Chondrocyte (in vitro differentiated cells): ENCODE measurements at regions not wholly inside any gene's neighbourhood (a gene's known extent, or its start where the extent isn't known, plus 50 kb on each side); places are given as distances from the start of the nearest gene placed in this dataset.
A peak's percentile ranks its signal among the peaks of the same experiment; 100 is the strongest.

Experiments used
- DNase-seq: peaks from one replicate; pipeline ENCODE4 v3.0.0; 2021; ENCODE audit warnings: mixed read lengths, low spot score
- H3K27ac Mint-ChIP-seq: one replicate; pipeline ENCODE4 v1.8.0; 2021; ENCODE audit warnings: mild to moderate bottlenecking, moderate library complexity, mixed read lengths; ENCODE audit not compliant: unreplicated experiment
- H3K27me3 Mint-ChIP-seq: 2 replicates; pipeline ENCODE4 v1.8.0; 2021; ENCODE audit warnings: low read depth, mixed read lengths
- H3K36me3 Mint-ChIP-seq: 2 replicates; pipeline ENCODE4 v1.8.0; 2021; ENCODE audit warnings: low read depth, mixed read lengths
- H3K4me1 Mint-ChIP-seq: 2 replicates; pipeline ENCODE4 v1.8.0; 2021; ENCODE audit warnings: low read depth, mild to moderate bottlenecking, mixed read lengths
- H3K4me3 Mint-ChIP-seq: one replicate; pipeline ENCODE4 v1.8.0; 2021; ENCODE audit warnings: mild to moderate bottlenecking, moderate library complexity, mixed read lengths; ENCODE audit not compliant: unreplicated experiment
- H3K9me3 Mint-ChIP-seq: 2 replicates; pipeline ENCODE4 v1.8.0; 2021; ENCODE audit warnings: low read depth, mixed read lengths
- CTCF ChIP-seq: fragments of 200-600 bp; sonication (generic); IDR thresholded peaks from 2 replicates; pipeline ENCODE4 v1.5.0; 2021; ENCODE audit warnings: antibody characterized with exemption, mild to moderate bottlenecking, moderate library complexity

- Mint-ChIP-seq H3K4me3 (no peak overlapping the region), H3K9me3 (no peaks in the 10 kb centered on the region), H3K27ac (peak overlapping the region; percentile 49), H3K36me3 (no peaks in the 10 kb centered on the region), H3K4me1 (peaks cover 42% of the 10 kb centered on the region), H3K27me3 (peaks cover 3% of the 10 kb centered on the region)
- TF ChIP-seq CTCF, result no peak
- DNase-seq, result no peak
These were observed 210.8 kb upstream of the GYPA start for GRCh38 chr4:144351306-144351705.

GRCh38 chr4:144353292-144353691 is 212.8 kb upstream of the GYPA start:
- Mint-ChIP-seq H3K4me1 (peaks cover 58% of the 10 kb centered on the region), H3K36me3 (no peaks in the 10 kb centered on the region), H3K27me3 (peaks cover 3% of the 10 kb centered on the region), H3K27ac (no peak overlapping the region), H3K4me3 (no peak overlapping the region), H3K9me3 (no peaks in the 10 kb centered on the region)
- DNase-seq, result no peak
- TF ChIP-seq CTCF, result no peak

GRCh38 chr4:144355811-144356757 is 215.6 kb upstream of the GYPA start:
- Mint-ChIP-seq H3K36me3 (no peaks in the 10 kb centered on the region), H3K4me1 (peaks cover 63% of the 10 kb centered on the region), H3K27me3 (peaks cover 12% of the 10 kb centered on the region), H3K4me3 (peak overlapping the region; percentile 8), H3K9me3 (no peaks in the 10 kb centered on the region), H3K27ac (peak overlapping the region; percentile 92)
- peak; percentile 66 for TF ChIP-seq CTCF
- DNase-seq, result peak; percentile 68

GRCh38 chr4:144356941-144357381 is 216.4 kb upstream of the GYPA start:
- peaks cover 60% of the 10 kb centered on the region for H3K4me1 Mint-ChIP-seq
- H3K4me3 Mint-ChIP-seq, result peak overlapping the region; percentile 29
- peak overlapping the region; percentile 92 for H3K27ac Mint-ChIP-seq
- H3K36me3 Mint-ChIP-seq, result no peaks in the 10 kb centered on the region
- no peak for DNase-seq
- H3K9me3 Mint-ChIP-seq, result no peaks in the 10 kb centered on the region
- TF ChIP-seq CTCF, result no peak
- peaks cover 16% of the 10 kb centered on the region for H3K27me3 Mint-ChIP-seq

GRCh38 chr4:144357975-144358374 is 217.5 kb upstream of the GYPA start:
- H3K27ac Mint-ChIP-seq, result no peak overlapping the region
- H3K27me3 Mint-ChIP-seq, result peaks cover 13% of the 10 kb centered on the region
- no peak for TF ChIP-seq CTCF
- no peaks in the 10 kb centered on the region for H3K36me3 Mint-ChIP-seq
- H3K9me3 Mint-ChIP-seq, result no peaks in the 10 kb centered on the region
- H3K4me1 Mint-ChIP-seq, result peaks cover 53% of the 10 kb centered on the region
- no peak overlapping the region for H3K4me3 Mint-ChIP-seq
- DNase-seq, result no peak
